ENCODE measurements at regions not wholly inside any gene's neighbourhood (a gene's known extent, or its start where the extent isn't known, plus 50 kb on each side); places are given as distances from the start of the nearest gene placed in this dataset.

- ChIA-PET CTCF (no interaction called here), POLR2A (no interaction called here)
- no peak overlapping the region for H2AFZ ChIP-seq (ENCODE audit: low read depth, low read length)
- no peaks in the 10 kb centered on the region for H3K9me3 ChIP-seq (replicated peaks; ENCODE audit: control insufficient read depth, insufficient read depth, low read length)
- H3K9ac ChIP-seq (replicated peaks; ENCODE audit: extremely low read depth, insufficient read depth, low read length): no peak overlapping the region
- FAIRE-seq: no peak
- no peak overlapping the region for H3K4me3 ChIP-seq (replicated peaks in 1 of 3; ENCODE audit: insufficient read depth in 1 of 3, low read depth in 1 of 3, low read length in 3 of 3)
- no peaks in the 10 kb centered on the region for H3K36me3 ChIP-seq (ENCODE audit: control insufficient read depth in 2 of 2, extremely low read depth in 1 of 2, insufficient read depth in 2 of 2, low read length in 2 of 2)
- TF ChIP-seq MYC (IDR thresholded peaks at IDR 0.05; ENCODE audit: low read depth, low read length) (no peak), FOS (IDR thresholded peaks at IDR 0.05; ENCODE audit: borderline replicate concordance, insufficient read depth, low read length) (no peak), EZH2 (IDR thresholded peaks at IDR 0.05; ENCODE audit: borderline replicate concordance, low read depth, low read length, severe bottlenecking) (no peak), GATA2 (IDR thresholded peaks at IDR 0.05; ENCODE audit: insufficient read depth, insufficient read length, low read depth, low read length) (no peak), POLR2A (IDR thresholded peaks at IDR 0.05; ENCODE audit: low read depth, low read length) (no peak), POLR2AphosphoS5 (IDR thresholded peaks at IDR 0.05; ENCODE audit: insufficient read depth, low read depth, low read length) (no peak), JUN (IDR thresholded peaks at IDR 0.05; ENCODE audit: borderline replicate concordance, insufficient read depth, insufficient read length, low read depth) (no peak)
- TF ChIP-seq, protein P1, sequence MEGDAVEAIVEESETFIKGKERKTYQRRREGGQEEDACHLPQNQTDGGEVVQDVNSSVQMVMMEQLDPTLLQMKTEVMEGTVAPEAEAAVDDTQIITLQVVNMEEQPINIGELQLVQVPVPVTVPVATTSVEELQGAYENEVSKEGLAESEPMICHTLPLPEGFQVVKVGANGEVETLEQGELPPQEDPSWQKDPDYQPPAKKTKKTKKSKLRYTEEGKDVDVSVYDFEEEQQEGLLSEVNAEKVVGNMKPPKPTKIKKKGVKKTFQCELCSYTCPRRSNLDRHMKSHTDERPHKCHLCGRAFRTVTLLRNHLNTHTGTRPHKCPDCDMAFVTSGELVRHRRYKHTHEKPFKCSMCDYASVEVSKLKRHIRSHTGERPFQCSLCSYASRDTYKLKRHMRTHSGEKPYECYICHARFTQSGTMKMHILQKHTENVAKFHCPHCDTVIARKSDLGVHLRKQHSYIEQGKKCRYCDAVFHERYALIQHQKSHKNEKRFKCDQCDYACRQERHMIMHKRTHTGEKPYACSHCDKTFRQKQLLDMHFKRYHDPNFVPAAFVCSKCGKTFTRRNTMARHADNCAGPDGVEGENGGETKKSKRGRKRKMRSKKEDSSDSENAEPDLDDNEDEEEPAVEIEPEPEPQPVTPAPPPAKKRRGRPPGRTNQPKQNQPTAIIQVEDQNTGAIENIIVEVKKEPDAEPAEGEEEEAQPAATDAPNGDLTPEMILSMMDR (IDR thresholded peaks at IDR 0.05; ENCODE audit: extremely low read depth in 1 of 2, insufficient read depth in 1 of 2, low read depth in 1 of 2, low read length in 2 of 2): no peak
- TF ChIP-seq, protein P2, sequence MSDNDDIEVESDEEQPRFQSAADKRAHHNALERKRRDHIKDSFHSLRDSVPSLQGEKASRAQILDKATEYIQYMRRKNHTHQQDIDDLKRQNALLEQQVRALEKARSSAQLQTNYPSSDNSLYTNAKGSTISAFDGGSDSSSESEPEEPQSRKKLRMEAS (IDR thresholded peaks at IDR 0.05; ENCODE audit: insufficient read depth, insufficient read length): no peak
- H3K27ac ChIP-seq (ENCODE audit: insufficient read depth, low read depth, low read length): no peak overlapping the region
- H4K20me1 ChIP-seq (replicated peaks; ENCODE audit: control insufficient read depth, extremely low read depth, insufficient read depth, low read length): no peaks in the 10 kb centered on the region
- H3K27me3 ChIP-seq (ENCODE audit: control insufficient read depth in 2 of 2, insufficient read depth in 2 of 2, low read length in 2 of 2): no peaks in the 10 kb centered on the region
- H3K79me2 ChIP-seq (ENCODE audit: control insufficient read depth, insufficient read depth, low read length): no peaks in the 10 kb centered on the region
- H3K4me1 ChIP-seq (ENCODE audit: control insufficient read depth, extremely low read depth, insufficient read depth, low read length): no peaks in the 10 kb centered on the region
- BruUV-seq (replicated peaks): no TSS peak
- H3K9me1 ChIP-seq (replicated peaks; ENCODE audit: control insufficient read depth, extremely low read depth, insufficient read depth, low read length): no peaks in the 10 kb centered on the region
- intact Hi-C loops (cut with micrococcal nuclease): no loop called here
- no peak for DNase-seq (ENCODE audit: low read depth, low spot score)
- dilution Hi-C loops (cut with MboI; ENCODE audit: extremely low pct_ligation_motif_present, low sequenced_read_pairs): no loop called here
- H3K4me2 ChIP-seq (ENCODE audit: insufficient read depth, low read length): no peak overlapping the region
Observed at GRCh38 chr11:106218106-106218505, 140.6 kb downstream of the AASDHPPT start.

Measured in endothelial cell of umbilical vein (primary cell).